Motor neuron (in vitro differentiated cells): ENCODE measurements at regions not wholly inside any gene's neighbourhood (a gene's known extent, or its start where the extent isn't known, plus 50 kb on each side); places are given as distances from the start of the nearest gene placed in this dataset.

Experiments used
- ATAC-seq, 8 experiments: fragments of 200-7000 bp; cut with Tn5 transposase; replicated peaks in 6 of 8; 2 replicates each; pipeline ENCODE4 v1.8.0; 2021; ENCODE audit warnings: mild to moderate bottlenecking in 8 of 8, moderate library complexity in 8 of 8
- H3K27ac ChIP-seq, 2 donors: fragments of 250-450 bp; sonication (Bioruptor Pico); 2 replicates each; pipeline ENCODE4 v1.9.0; 2021; ENCODE audit warnings: antibody characterized with exemption in 2 of 2, mild to moderate bottlenecking in 2 of 2, moderate library complexity in 1 of 2
- H3K4me1 ChIP-seq, 2 donors: fragments of 250-450 bp; sonication (Bioruptor Pico); replicated peaks in 1 of 2; 2 replicates each; pipeline ENCODE4 v1.6.1; 2021; ENCODE audit warnings: antibody characterized with exemption in 2 of 2, mild to moderate bottlenecking in 2 of 2, moderate library complexity in 1 of 2
- H3K4me3 ChIP-seq, 5 donors: fragments of 250-450 bp; sonication (Bioruptor Pico); 2 replicates each; pipeline ENCODE4 v1.9.0; 2021; ENCODE audit warnings: antibody characterized with exemption in 5 of 5, mild to moderate bottlenecking in 5 of 5, moderate library complexity in 4 of 5
- WGBS, 10 experiments: fragments of 450-650 bp; shearing (Covaris generic); methylation state at CpG; one replicate each; pipeline ENCODE4 v1.0.0; 2022; 5-methylcytosine and 5-hydroxymethylcytosine counted together
- in situ Hi-C, 9 experiments: fragments of 400-800 bp; cut with MboI; loops; one replicate each; pipeline ENCODE4 v1.15.0; 2021; ENCODE audit warnings: low sequenced_read_pairs in 9 of 9, low pct_unique_long_range_greater_than_20kb in 2 of 9; ENCODE audit not compliant: unreplicated experiment in 9 of 9

- no peak overlapping the region for H3K27ac ChIP-seq
- in situ Hi-C loops, result no loop called here
- H3K4me1 ChIP-seq, result peaks cover 0 to 2% of the 10 kb centered on the region in 2 donors
- 17 to 90% (median 73%) methylated on average over 2 to 4 of the region's 4 CpGs; no CpG with 5 or more reads in 3 of the 10 experiments for WGBS, 10 experiments
- H3K4me3 ChIP-seq, result no peak overlapping the region
- no peak for ATAC-seq
These were observed 126.7 kb downstream of the SNX18 start for GRCh38 chr5:54644226-54644625.

- peak in 2 of 8 experiments; percentile 29 to 62 for ATAC-seq
- WGBS, 10 experiments, result 0 to 80% (median 58%) methylated on average over 1 to 4 of the region's 4 CpGs; no CpG with 5 or more reads in 2 of the 10 experiments
- peaks cover 0 to 2% of the 10 kb centered on the region in 2 donors for H3K4me1 ChIP-seq
- in situ Hi-C loops, result no loop called here
- no peak overlapping the region for H3K27ac ChIP-seq
- H3K4me3 ChIP-seq, result no peak overlapping the region
These were observed 126.1 kb downstream of the SNX18 start for GRCh38 chr5:54643685-54644106.

- in situ Hi-C loops, result no loop called here
- Histone ChIP-seq H3K27ac (no peak overlapping the region), H3K4me1 (no peaks in the 10 kb centered on the region), H3K4me3 (no peak overlapping the region)
- ATAC-seq, result no peak
- 71 to 89% (median 75%) methylated on average over 3 to 5 of the region's 5 CpGs; no CpG with 5 or more reads in 3 of the 10 experiments for WGBS, 10 experiments
These were observed 122.1 kb downstream of the SNX18 start for GRCh38 chr5:54639621-54640020.

GRCh38 chr5:54638106-54638505 is 120.5 kb downstream of the SNX18 start:
- no peak overlapping the region for H3K27ac ChIP-seq
- no peak for ATAC-seq
- in situ Hi-C loops, result no loop called here
- WGBS, 10 experiments, result 48 to 90% (median 85%) methylated on average over 1 to 2 of the region's 2 CpGs; no CpG with 5 or more reads in 2 of the 10 experiments
- H3K4me3 ChIP-seq, result no peak overlapping the region
- H3K4me1 ChIP-seq, result no peaks in the 10 kb centered on the region

- WGBS, 10 experiments, result 58 to 100% (median 82%) methylated on average over 1 to 5 of the region's 6 CpGs; no CpG with 5 or more reads in 4 of the 10 experiments
- Histone ChIP-seq H3K4me1 (no peaks in the 10 kb centered on the region), H3K27ac (no peak overlapping the region), H3K4me3 (no peak overlapping the region)
- no peak for ATAC-seq
- in situ Hi-C loops, result no loop called here
These were observed 120.1 kb downstream of the SNX18 start for GRCh38 chr5:54637654-54638053.

- WGBS, 10 experiments, result 25 to 100% (median 83%) methylated on average over 1 of the region's 1 CpG; no CpG with 5 or more reads in 4 of the 10 experiments
- no peak overlapping the region for H3K27ac ChIP-seq
- H3K4me3 ChIP-seq, result no peak overlapping the region
- in situ Hi-C loops, result no loop called here
- H3K4me1 ChIP-seq, result no peaks in the 10 kb centered on the region
- no peak for ATAC-seq
These were observed 116.5 kb downstream of the SNX18 start for GRCh38 chr5:54634089-54634488.

GRCh38 chr5:54632131-54632701 is 114.7 kb downstream of the SNX18 start:
- no peaks in the 10 kb centered on the region for H3K4me1 ChIP-seq
- WGBS, 10 experiments, result 31 to 100% (median 51%) methylated on average over 1 to 4 of the region's 6 CpGs; no CpG with 5 or more reads in 5 of the 10 experiments
- in situ Hi-C loops, result no loop called here
- no peak for ATAC-seq
- no peak overlapping the region for H3K27ac ChIP-seq
- H3K4me3 ChIP-seq, result no peak overlapping the region

- Histone ChIP-seq H3K4me1 (no peaks in the 10 kb centered on the region), H3K4me3 (no peak overlapping the region), H3K27ac (no peak overlapping the region)
- WGBS, 10 experiments, result 29 to 94% (median 80%) methylated on average over 1 to 5 of the region's 5 CpGs; no CpG with 5 or more reads in 4 of the 10 experiments
- peak in 1 of 8 experiments; percentile 15 for ATAC-seq
- in situ Hi-C loops, result no loop called here
These were observed 113.3 kb downstream of the SNX18 start for GRCh38 chr5:54630738-54631359.

- in situ Hi-C loops, result no loop called here
- H3K4me1 ChIP-seq, result no peaks in the 10 kb centered on the region
- ATAC-seq, result peak in 3 of 8 experiments; percentile 92 to 97 (median 96)
- WGBS, 10 experiments, result 0 to 100% (median 80%) methylated on average over 1 to 2 of the region's 2 CpGs; no CpG with 5 or more reads in 3 of the 10 experiments
- no peak overlapping the region for H3K27ac ChIP-seq
- H3K4me3 ChIP-seq, result no peak overlapping the region
These were observed 111.6 kb downstream of the SNX18 start for GRCh38 chr5:54629115-54629514.

- ATAC-seq, result no peak
- no peak overlapping the region for H3K27ac ChIP-seq
- H3K4me1 ChIP-seq, result no peaks in the 10 kb centered on the region
- 50 to 100% (median 93%) methylated on average over 1 of the region's 1 CpG; no CpG with 5 or more reads in 4 of the 10 experiments for WGBS, 10 experiments
- H3K4me3 ChIP-seq, result no peak overlapping the region
- in situ Hi-C loops, result no loop called here
These were observed 110.5 kb downstream of the SNX18 start for GRCh38 chr5:54628050-54628449.

GRCh38 chr5:54626407-54626806 is 108.8 kb downstream of the SNX18 start:
- 60 to 100% (median 75%) methylated on average over 1 to 2 of the region's 2 CpGs; no CpG with 5 or more reads in 5 of the 10 experiments for WGBS, 10 experiments
- no peak overlapping the region for H3K4me3 ChIP-seq
- no peaks in the 10 kb centered on the region for H3K4me1 ChIP-seq
- no peak for ATAC-seq
- in situ Hi-C loops, result no loop called here
- no peak overlapping the region for H3K27ac ChIP-seq

- WGBS, 10 experiments, result 24 to 100% (median 82%) methylated on average over 2 to 7 of the region's 9 CpGs; no CpG with 5 or more reads in 1 of the 10 experiments
- in situ Hi-C loops, result no loop called here
- ATAC-seq, result no peak
- H3K27ac ChIP-seq, result no peak overlapping the region
- H3K4me3 ChIP-seq, result no peak overlapping the region
- H3K4me1 ChIP-seq, result peaks cover 0 to 5% of the 10 kb centered on the region in 2 donors
These were observed 107.4 kb downstream of the SNX18 start for GRCh38 chr5:54624805-54625568.

- no peak overlapping the region for H3K27ac ChIP-seq
- 36 to 97% (median 83%) methylated on average over 2 to 5 of the region's 5 CpGs; no CpG with 5 or more reads in 1 of the 10 experiments for WGBS, 10 experiments
- in situ Hi-C loops, result no loop called here
- H3K4me3 ChIP-seq, result no peak overlapping the region
- peak in 2 of 8 experiments; percentile 15 to 72 for ATAC-seq
- H3K4me1 ChIP-seq, result peaks cover 4 to 6% of the 10 kb centered on the region in 2 donors
These were observed 104.2 kb downstream of the SNX18 start for GRCh38 chr5:54621709-54622108.
